Endothelial cell of umbilical vein (primary cell): ENCODE measurements at regions not wholly inside any gene's neighbourhood (a gene's known extent, or its start where the extent isn't known, plus 50 kb on each side); places are given as distances from the start of the nearest gene placed in this dataset.

ENCODE experiments used
- BruUV-seq: library from RNA; stranded (reverse); fragments of 400-500 nt; replicated peaks from 2 replicates; lab custom pipeline; 2021; lab: Mats Ljungman, UMichigan
- CTCF ChIA-PET: fragments of 300-600, 350-600 bp; sonication (Branson Sonifier 250); formaldehyde crosslinking; loops from one replicate; lab custom pipeline; 2021; ENCODE audit warnings: antibody characterized with exemption, inconsistent platforms; lab: Charles Lee
- POLR2A ChIA-PET: fragments of 300-600, 350-600 bp; sonication (Branson Sonifier 250); formaldehyde crosslinking; loops from one replicate; lab custom pipeline; 2021; ENCODE audit warnings: antibody characterized with exemption, inconsistent platforms; lab: Charles Lee
- DNase-seq: peaks from one replicate; pipeline ENCODE4 v3.0.0-alpha.2; 2011; ENCODE audit warnings: low read depth, low spot score
- FAIRE-seq: peaks from 2 replicates; lab custom pipeline; 2011; peaks lifted over from hg19 to GRCh38; lab: Jason Lieb, UNC
- H2AFZ ChIP-seq: 2 replicates; pipeline ENCODE4 v1.6.0; 2012; ENCODE audit warnings: low read depth, low read length, control low read depth, inconsistent platforms
- H3K27ac ChIP-seq: 2 replicates; pipeline ENCODE4 v1.5.1; 2011; ENCODE audit warnings: low read depth, mild to moderate bottlenecking, control low read depth, low read length, moderate library complexity; ENCODE audit not compliant: insufficient read depth
- H3K27me3 ChIP-seq, 2 experiments: 2 replicates each; pipeline versions ENCODE4 v1.6.0 to v1.6.1; 2011; ENCODE audit warnings: low read length in 2 of 2, mixed read lengths in 1 of 2; ENCODE audit not compliant: control insufficient read depth in 2 of 2, insufficient read depth in 2 of 2
- H3K36me3 ChIP-seq, 2 experiments: 2 replicates in 1 of 2; 3 replicates in 1 of 2; pipeline ENCODE4 v1.5.1; 2011; ENCODE audit warnings: low read length in 2 of 2, mild to moderate bottlenecking in 1 of 2, moderate library complexity in 1 of 2; ENCODE audit not compliant: control insufficient read depth in 2 of 2, insufficient read depth in 2 of 2; ENCODE audit errors: extremely low read depth in 1 of 2
- H3K4me1 ChIP-seq: 3 replicates; pipeline ENCODE4 v1.5.1; 2011; ENCODE audit warnings: mild to moderate bottlenecking, low read length; ENCODE audit not compliant: control insufficient read depth, insufficient read depth; ENCODE audit errors: extremely low read depth
- H3K4me2 ChIP-seq: 2 replicates; pipeline ENCODE4 v1.6.1; 2011; ENCODE audit warnings: low read length, control low read depth, mixed read lengths; ENCODE audit not compliant: insufficient read depth
- H3K4me3 ChIP-seq, 3 experiments: fragments of 200-600 bp in 1 of 3; sonication (generic), shearing (Covaris generic) in 1 of 3; replicated peaks in 1 of 3; 2 replicates each; pipeline ENCODE4 v1.5.1; 2011 to 2016; ENCODE audit warnings: control low read depth in 3 of 3, low read length in 3 of 3, mild to moderate bottlenecking in 2 of 3, inconsistent platforms in 1 of 3, low read depth in 1 of 3, moderate library complexity in 1 of 3; ENCODE audit not compliant: insufficient read depth in 1 of 3
- H3K79me2 ChIP-seq: 2 replicates; pipeline ENCODE4 v1.6.0; 2012; ENCODE audit warnings: low read length, inconsistent platforms; ENCODE audit not compliant: control insufficient read depth, insufficient read depth
- H3K9ac ChIP-seq: replicated peaks from 2 replicates; pipeline ENCODE3; 2011; ENCODE audit warnings: low read length, control low read depth; ENCODE audit not compliant: insufficient read depth; ENCODE audit errors: extremely low read depth
- H3K9me1 ChIP-seq: replicated peaks from 3 replicates; pipeline ENCODE4 v1.6.0; 2011; ENCODE audit warnings: mild to moderate bottlenecking, low read length; ENCODE audit not compliant: control insufficient read depth, insufficient read depth; ENCODE audit errors: extremely low read depth
- H3K9me3 ChIP-seq: replicated peaks from 2 replicates; pipeline ENCODE4 v1.5.1; 2012; ENCODE audit warnings: low read length, inconsistent platforms; ENCODE audit not compliant: control insufficient read depth, insufficient read depth
- H4K20me1 ChIP-seq: replicated peaks from 2 replicates; pipeline ENCODE3; 2011; ENCODE audit warnings: mild to moderate bottlenecking, low read length; ENCODE audit not compliant: control insufficient read depth, insufficient read depth; ENCODE audit errors: extremely low read depth
- CTCF ChIP-seq, 2 donors: IDR thresholded peaks; 1 replicate in 1 of 2; 2 replicates in 1 of 2; pipeline ENCODE4 v1.5.1; 2011; ENCODE audit warnings: low read length in 2 of 2, mild to moderate bottlenecking in 2 of 2, moderate library complexity in 2 of 2, control low read depth in 1 of 2, inconsistent platforms in 1 of 2, low read depth in 1 of 2; ENCODE audit not compliant: insufficient read depth in 1 of 2; ENCODE audit errors: extremely low read depth in 1 of 2
- EZH2 ChIP-seq: IDR thresholded peaks from 2 replicates; pipeline ENCODE4 v1.6.1; 2012; ENCODE audit warnings: borderline replicate concordance, low read depth, mild to moderate bottlenecking, moderate library complexity, low read length, inconsistent platforms; ENCODE audit not compliant: severe bottlenecking
- FOS ChIP-seq: IDR thresholded peaks from 2 replicates; pipeline ENCODE4 v1.6.1; 2011; ENCODE audit warnings: mild to moderate bottlenecking, low read length, moderate library complexity, borderline replicate concordance; ENCODE audit not compliant: insufficient read depth
- GATA2 ChIP-seq: IDR thresholded peaks from 2 replicates; pipeline ENCODE4 v1.7.0; 2011; ENCODE audit warnings: low read depth, mild to moderate bottlenecking, moderate library complexity, mixed read lengths, low read length; ENCODE audit not compliant: insufficient read length, insufficient read depth
- JUN ChIP-seq: IDR thresholded peaks from 2 replicates; pipeline ENCODE4 v1.6.1; 2011; ENCODE audit warnings: borderline replicate concordance, low read depth; ENCODE audit not compliant: insufficient read length, insufficient read depth
- MYC ChIP-seq: IDR thresholded peaks from one replicate; pipeline ENCODE4 v1.6.1; 2011; ENCODE audit warnings: mild to moderate bottlenecking, low read depth, low read length
- POLR2A ChIP-seq: IDR thresholded peaks from 2 replicates; pipeline ENCODE4 v1.6.1; 2012; ENCODE audit warnings: low read depth, mild to moderate bottlenecking, control low read depth, low read length
- POLR2AphosphoS5 ChIP-seq: IDR thresholded peaks from 2 replicates; pipeline ENCODE4 v1.6.1; 2012; ENCODE audit warnings: low read depth, mild to moderate bottlenecking, control low read depth, low read length, moderate library complexity; ENCODE audit not compliant: insufficient read depth
- dilution Hi-C: fragments of 300-500 bp; cut with MboI; formaldehyde crosslinking; loops from one replicate; pipeline ENCODE4 v1.15.0; 2019; ENCODE audit warnings: low sequenced_read_pairs; ENCODE audit not compliant: extremely low pct_ligation_motif_present
- intact Hi-C: fragments of 100-400 bp; cut with micrococcal nuclease; formaldehyde crosslinking; loops from one replicate; pipeline ENCODE4 v1.10.0; 2022
- TF ChIP-seq, protein P1 (sequence below): IDR thresholded peaks from 2 replicates; pipeline ENCODE4 v1.6.1; 2011; ENCODE audit not compliant: insufficient read depth, insufficient read length

- POLR2A ChIA-PET = no interaction called here
- no peak for TF ChIP-seq EZH2
- TF ChIP-seq MYC = no peak
- TF ChIP-seq GATA2 = no peak
- no peak for TF ChIP-seq POLR2A
- no peak for TF ChIP-seq POLR2AphosphoS5
- no peak for TF ChIP-seq FOS
- no peak for TF ChIP-seq JUN
- TF ChIP-seq, protein P1, sequence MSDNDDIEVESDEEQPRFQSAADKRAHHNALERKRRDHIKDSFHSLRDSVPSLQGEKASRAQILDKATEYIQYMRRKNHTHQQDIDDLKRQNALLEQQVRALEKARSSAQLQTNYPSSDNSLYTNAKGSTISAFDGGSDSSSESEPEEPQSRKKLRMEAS = no peak
- TF ChIP-seq CTCF (IDR thresholded peaks at IDR 0.05; ENCODE audit: extremely low read depth in 1 of 2, insufficient read depth in 1 of 2, low read depth in 1 of 2, low read length in 2 of 2) = no peak
- H3K4me1 ChIP-seq = peaks cover 9% of the 10 kb centered on the region
- dilution Hi-C loops (no loop called here), intact Hi-C loops (no loop called here)
- H2AFZ ChIP-seq = no peak overlapping the region
- H3K4me2 ChIP-seq = no peak overlapping the region
- H3K27ac ChIP-seq = no peak overlapping the region
- H3K9ac ChIP-seq = no peak overlapping the region
- no peaks in the 10 kb centered on the region for H4K20me1 ChIP-seq
- DNase-seq = no peak
- BruUV-seq = no TSS peak
- H3K9me3 ChIP-seq = no peaks in the 10 kb centered on the region
- no peaks in the 10 kb centered on the region for H3K27me3 ChIP-seq
- no peaks in the 10 kb centered on the region for H3K9me1 ChIP-seq
- CTCF ChIA-PET = no interaction called here
- H3K36me3 ChIP-seq = no peaks in the 10 kb centered on the region
- H3K4me3 ChIP-seq = no peak overlapping the region
- FAIRE-seq = no peak
- no peaks in the 10 kb centered on the region for H3K79me2 ChIP-seq
Measured at GRCh38 chr6:140561701-140562100, 1187.3 kb upstream of the CITED2 start.
